ENCODE measurements at regions not wholly inside any gene's neighbourhood (a gene's known extent, or its start where the extent isn't known, plus 50 kb on each side); places are given as distances from the start of the nearest gene placed in this dataset.

GRCh38 chr10:3693022-3693697, 91.8 kb downstream of the KLF6 start:
- TF ChIP-seq CTCF (IDR thresholded peaks at IDR 0.05; ENCODE audit: insufficient read depth, low read depth, low read length, missing control alignments) = no peak
- no peak for DNase-seq (ENCODE audit: low read depth)
- no peak overlapping the region for H3K4me3 ChIP-seq (ENCODE audit: low read depth, low read length)

- no peak for TF ChIP-seq CTCF (IDR thresholded peaks at IDR 0.05; ENCODE audit: insufficient read depth, low read depth, low read length, missing control alignments)
- DNase-seq (ENCODE audit: low read depth) = no peak
- no peak overlapping the region for H3K4me3 ChIP-seq (ENCODE audit: low read depth, low read length)
These were observed 92.5 kb downstream of the KLF6 start for GRCh38 chr10:3692387-3692999.

GRCh38 chr10:3691482-3691881, 93.5 kb downstream of the KLF6 start:
- DNase-seq (ENCODE audit: low read depth) = no peak
- no peak overlapping the region for H3K4me3 ChIP-seq (ENCODE audit: low read depth, low read length)
- TF ChIP-seq CTCF (IDR thresholded peaks at IDR 0.05; ENCODE audit: insufficient read depth, low read depth, low read length, missing control alignments) = no peak

- no peak overlapping the region for H3K4me3 ChIP-seq (ENCODE audit: low read depth, low read length)
- DNase-seq (ENCODE audit: low read depth) = no peak
- TF ChIP-seq CTCF (IDR thresholded peaks at IDR 0.05; ENCODE audit: insufficient read depth, low read depth, low read length, missing control alignments) = no peak
These were observed 95.0 kb downstream of the KLF6 start for GRCh38 chr10:3689871-3690510.

GRCh38 chr10:3687510-3688081, 97.4 kb downstream of the KLF6 start:
- no peak for TF ChIP-seq CTCF (IDR thresholded peaks at IDR 0.05; ENCODE audit: insufficient read depth, low read depth, low read length, missing control alignments)
- no peak for DNase-seq (ENCODE audit: low read depth)
- H3K4me3 ChIP-seq (ENCODE audit: low read depth, low read length) = no peak overlapping the region

- TF ChIP-seq CTCF (IDR thresholded peaks at IDR 0.05; ENCODE audit: insufficient read depth, low read depth, low read length, missing control alignments) = no peak
- no peak for DNase-seq (ENCODE audit: low read depth)
These were observed 99.6 kb downstream of the KLF6 start for GRCh38 chr10:3685384-3685783.

More at GRCh38 chr10:3685384-3685783, 99.6 kb downstream of the KLF6 start:
- H3K4me3 ChIP-seq (ENCODE audit: low read depth, low read length) = no peak overlapping the region
